IMR-90 (cell line): ENCODE measurements at regions not wholly inside any gene's neighbourhood (a gene's known extent, or its start where the extent isn't known, plus 50 kb on each side); places are given as distances from the start of the nearest gene placed in this dataset.

Source experiments
- BHLHE40 ChIP-seq: fragments of 150-350 bp; IDR thresholded peaks from 2 replicates; pipeline ENCODE4 v1.6.1; 2016; ENCODE audit warnings: mild to moderate bottlenecking, low read depth, low read length
- CHD1 ChIP-seq: IDR thresholded peaks from 2 replicates; pipeline ENCODE4 v1.6.1; 2012; ENCODE audit warnings: low read depth, low read length, improper control_type of control experiment
- CTCF ChIP-seq: conservative IDR thresholded peaks from 2 replicates; pipeline ENCODE4 v1.5.1; 2012; ENCODE audit warnings: mild to moderate bottlenecking, low read depth, low read length, improper control_type of control experiment
- FOS ChIP-seq: fragments of 150-350 bp; IDR thresholded peaks from 2 replicates; pipeline ENCODE4 v1.6.1; 2016; ENCODE audit warnings: low read depth, low read length
- MAFK ChIP-seq: IDR thresholded peaks from 2 replicates; pipeline ENCODE4 v1.6.1; 2012; ENCODE audit warnings: low read depth, low read length, improper control_type of control experiment
- MAZ ChIP-seq: IDR thresholded peaks from 2 replicates; pipeline ENCODE4 v1.6.1; 2012; ENCODE audit warnings: low read depth, mild to moderate bottlenecking, low read length, improper control_type of control experiment, moderate library complexity, borderline replicate concordance
- NFE2L2 ChIP-seq: fragments of 150-350 bp; IDR thresholded peaks from 2 replicates; pipeline ENCODE4 v1.6.1; 2016; ENCODE audit warnings: low read depth, mild to moderate bottlenecking, low read length
- POLR2A ChIP-seq: IDR thresholded peaks from 2 replicates; pipeline ENCODE4 v1.6.1; 2012; ENCODE audit warnings: mild to moderate bottlenecking, low read depth, low read length
- RAD21 ChIP-seq: IDR thresholded peaks from 2 replicates; pipeline ENCODE4 v1.6.1; 2012; ENCODE audit warnings: low read length, improper control_type of control experiment
- RCOR1 ChIP-seq: IDR thresholded peaks from 2 replicates; pipeline ENCODE4 v1.6.1; 2012; ENCODE audit warnings: mild to moderate bottlenecking, low read length, improper control_type of control experiment; ENCODE audit not compliant: insufficient replicate concordance
- SMC3 ChIP-seq: fragments of 150-350 bp; IDR thresholded peaks from 2 replicates; pipeline ENCODE4 v1.6.1; 2016; ENCODE audit warnings: low read depth, mild to moderate bottlenecking, antibody characterized with exemption, low read length, moderate library complexity
- USF2 ChIP-seq: fragments of 150-350 bp; IDR thresholded peaks from 2 replicates; pipeline ENCODE4 v1.6.1; 2017; ENCODE audit warnings: mild to moderate bottlenecking, antibody characterized with exemption, low read length, low read depth

GRCh38 chr16:80330803-80331202 lies 210.0 kb upstream of the DYNLRB2 start:
- no peak for TF ChIP-seq RAD21
- no peak for TF ChIP-seq POLR2A
- TF ChIP-seq NFE2L2, result no peak
- no peak for TF ChIP-seq CTCF
- TF ChIP-seq MAFK, result no peak
- no peak for TF ChIP-seq USF2
- TF ChIP-seq MAZ, result no peak
- no peak for TF ChIP-seq BHLHE40
- no peak for TF ChIP-seq SMC3
- TF ChIP-seq FOS, result no peak
- TF ChIP-seq RCOR1, result no peak
- no peak for TF ChIP-seq CHD1
